Hepatocyte (in vitro differentiated cells): ENCODE measurements at regions not wholly inside any gene's neighbourhood (a gene's known extent, or its start where the extent isn't known, plus 50 kb on each side); places are given as distances from the start of the nearest gene placed in this dataset.

ENCODE experiments used
- DNase-seq: peaks from one replicate; pipeline ENCODE4 v3.0.0-alpha.2; 2016; ENCODE audit warnings: low spot score
- H2AFZ ChIP-seq: fragments of 200-600 bp; sonication (generic); 2 replicates; pipeline ENCODE4 v1.6.0; 2016; ENCODE audit warnings: antibody characterized with exemption, mild to moderate bottlenecking
- H3K27ac ChIP-seq: fragments of 200-600 bp; sonication (generic); 2 replicates; pipeline ENCODE4 v1.5.1; 2016; ENCODE audit warnings: mild to moderate bottlenecking
- H3K27me3 ChIP-seq: fragments of 200-600 bp; sonication (generic); 2 replicates; pipeline ENCODE4 v1.6.1; 2016
- H3K36me3 ChIP-seq: fragments of 200-600 bp; sonication (generic); replicated peaks from 2 replicates; pipeline ENCODE4 v1.5.1; 2016; ENCODE audit warnings: low read depth; ENCODE audit not compliant: insufficient read depth
- H3K4me1 ChIP-seq: fragments of 200-600 bp; sonication (generic); 2 replicates; pipeline ENCODE4 v1.5.1; 2016; ENCODE audit warnings: mild to moderate bottlenecking, moderate library complexity; ENCODE audit not compliant: insufficient read depth
- H3K4me2 ChIP-seq: fragments of 200-600 bp; sonication (generic); 2 replicates; pipeline ENCODE4 v1.6.0; 2016
- H3K4me3 ChIP-seq: fragments of 200-600 bp; sonication (generic); 2 replicates; pipeline ENCODE4 v1.5.1; 2016; ENCODE audit warnings: mild to moderate bottlenecking
- H3K79me2 ChIP-seq: fragments of 200-600 bp; sonication (generic); 2 replicates; pipeline ENCODE4 v1.6.0; 2017; ENCODE audit warnings: mild to moderate bottlenecking
- H3K9me2 ChIP-seq: fragments of 200-600 bp; sonication (generic); replicated peaks from 2 replicates; pipeline ENCODE4 v1.6.0; 2017; ENCODE audit warnings: mild to moderate bottlenecking; ENCODE audit not compliant: insufficient read depth
- H3K9me3 ChIP-seq: fragments of 200-600 bp; sonication (generic); 2 replicates; pipeline ENCODE4 v1.5.1; 2016; ENCODE audit warnings: low read depth, mild to moderate bottlenecking
- H4K20me1 ChIP-seq: fragments of 200-600 bp; sonication (generic); 2 replicates; pipeline ENCODE4 v1.6.0; 2016; ENCODE audit warnings: mild to moderate bottlenecking; ENCODE audit not compliant: insufficient read depth, poor library complexity, severe bottlenecking
- EZH2 ChIP-seq: fragments of 200-600 bp; sonication (generic); IDR thresholded peaks from 2 replicates; pipeline ENCODE4 v1.6.1; 2016; ENCODE audit warnings: antibody characterized with exemption, mild to moderate bottlenecking, borderline replicate concordance
- EZH2phosphoT487 ChIP-seq: fragments of 200-600 bp; sonication (generic); IDR thresholded peaks from one replicate; pipeline ENCODE4 v1.6.1; 2018; ENCODE audit warnings: antibody characterized with exemption, mild to moderate bottlenecking, low read depth, moderate library complexity; ENCODE audit not compliant: unreplicated experiment, severe bottlenecking
- WGBS: methylation state at CpG from one replicate; pipeline ENCODE4 v1.1.6; 2016; ENCODE audit warnings: low lambda C conversion rate; ENCODE audit errors: missing lambda C conversion rate; 5-methylcytosine and 5-hydroxymethylcytosine counted together
- TF ChIP-seq, protein P1 (sequence below): fragments of 200-600 bp; sonication (generic); IDR thresholded peaks from 2 replicates; pipeline ENCODE4 v1.5.1; 2016; ENCODE audit warnings: antibody characterized with exemption, mild to moderate bottlenecking; ENCODE audit not compliant: poor library complexity

DNA sequence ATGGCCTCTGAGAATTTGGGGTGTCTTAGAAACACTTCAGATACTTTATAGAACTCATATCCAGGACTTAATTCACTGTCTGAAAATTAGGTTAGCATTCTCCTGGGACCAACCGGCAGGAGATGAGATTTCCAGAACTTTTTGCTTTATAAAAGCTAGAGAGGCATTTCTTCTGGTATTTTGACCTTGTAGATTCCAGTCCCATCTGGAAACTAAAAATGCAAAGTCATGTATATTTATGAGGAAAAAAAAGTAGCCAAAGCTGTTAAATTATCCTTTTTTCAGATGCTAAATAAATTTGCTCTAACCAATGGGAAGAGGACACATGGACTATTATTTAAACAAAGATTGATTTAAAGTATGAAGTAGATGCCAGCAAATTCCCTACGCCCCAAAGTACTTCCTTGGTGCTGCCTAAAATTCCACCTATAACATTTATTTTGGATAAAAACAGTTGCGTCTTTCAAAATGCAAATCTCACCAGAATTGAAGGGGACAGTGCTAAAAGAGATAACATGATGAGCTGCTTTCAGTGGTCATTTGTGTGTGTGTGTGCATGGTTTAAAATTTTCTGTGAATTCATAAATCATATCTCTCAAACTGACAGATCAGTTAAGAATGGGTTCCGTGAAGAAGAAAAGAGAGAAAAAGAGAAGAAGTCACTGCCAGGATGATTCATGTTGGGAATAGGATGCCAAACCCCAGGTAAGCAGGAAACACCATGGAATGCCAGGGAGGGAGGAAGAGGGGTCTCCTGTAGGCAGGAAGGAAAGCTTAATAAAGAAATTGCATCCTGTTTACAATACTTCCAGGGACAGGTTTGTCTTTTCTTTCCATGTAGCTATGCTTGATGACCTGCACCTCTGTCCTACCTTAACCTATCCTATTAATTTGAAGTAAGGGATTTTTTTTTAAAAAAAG lies 97.7 kb upstream of the RGS6 start:
- Histone ChIP-seq H3K9me3 (no peaks in the 10 kb centered on the region), H3K4me3 (no peak overlapping the region), H3K27ac (no peak overlapping the region), H2AFZ (no peak overlapping the region), H3K79me2 (no peaks in the 10 kb centered on the region), H4K20me1 (no peaks in the 10 kb centered on the region), H3K4me1 (no peaks in the 10 kb centered on the region), H3K27me3 (no peaks in the 10 kb centered on the region), H3K36me3 (no peaks in the 10 kb centered on the region), H3K9me2 (no peaks in the 10 kb centered on the region), H3K4me2 (no peak overlapping the region)
- TF ChIP-seq EZH2phosphoT487 (no peak), EZH2 (no peak)
- TF ChIP-seq, protein P1, sequence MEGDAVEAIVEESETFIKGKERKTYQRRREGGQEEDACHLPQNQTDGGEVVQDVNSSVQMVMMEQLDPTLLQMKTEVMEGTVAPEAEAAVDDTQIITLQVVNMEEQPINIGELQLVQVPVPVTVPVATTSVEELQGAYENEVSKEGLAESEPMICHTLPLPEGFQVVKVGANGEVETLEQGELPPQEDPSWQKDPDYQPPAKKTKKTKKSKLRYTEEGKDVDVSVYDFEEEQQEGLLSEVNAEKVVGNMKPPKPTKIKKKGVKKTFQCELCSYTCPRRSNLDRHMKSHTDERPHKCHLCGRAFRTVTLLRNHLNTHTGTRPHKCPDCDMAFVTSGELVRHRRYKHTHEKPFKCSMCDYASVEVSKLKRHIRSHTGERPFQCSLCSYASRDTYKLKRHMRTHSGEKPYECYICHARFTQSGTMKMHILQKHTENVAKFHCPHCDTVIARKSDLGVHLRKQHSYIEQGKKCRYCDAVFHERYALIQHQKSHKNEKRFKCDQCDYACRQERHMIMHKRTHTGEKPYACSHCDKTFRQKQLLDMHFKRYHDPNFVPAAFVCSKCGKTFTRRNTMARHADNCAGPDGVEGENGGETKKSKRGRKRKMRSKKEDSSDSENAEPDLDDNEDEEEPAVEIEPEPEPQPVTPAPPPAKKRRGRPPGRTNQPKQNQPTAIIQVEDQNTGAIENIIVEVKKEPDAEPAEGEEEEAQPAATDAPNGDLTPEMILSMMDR = no peak
- 89% methylated on average over 4 of the region's 4 CpGs for WGBS
- DNase-seq = no peak

DNA sequence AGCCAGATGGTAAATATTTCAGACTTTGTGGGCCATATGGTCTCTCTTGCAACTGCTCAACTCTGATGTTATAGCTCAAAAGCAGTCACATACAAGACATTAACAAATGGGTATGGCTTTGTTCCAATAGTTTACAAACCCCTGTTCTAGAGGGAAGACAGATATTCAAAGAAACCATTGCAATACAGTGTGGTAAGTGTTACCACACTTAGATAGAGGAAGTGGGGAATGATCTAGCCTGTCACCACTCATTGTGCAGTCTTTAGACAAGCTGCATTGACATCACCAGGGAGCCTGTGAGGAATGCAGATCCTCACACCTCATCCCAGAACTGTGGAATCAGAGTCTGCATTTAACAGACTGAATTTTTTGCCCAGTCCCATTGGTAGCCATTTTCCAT lies 80.0 kb upstream of the RGS6 start:
- no peak overlapping the region for H3K27ac ChIP-seq
- H2AFZ ChIP-seq = no peak overlapping the region
- H3K79me2 ChIP-seq = no peaks in the 10 kb centered on the region
- H3K9me3 ChIP-seq = no peaks in the 10 kb centered on the region
- H3K9me2 ChIP-seq = no peaks in the 10 kb centered on the region
- TF ChIP-seq EZH2phosphoT487 = no peak
- TF ChIP-seq EZH2 = no peak
- TF ChIP-seq, protein P1 = no peak
- H3K4me3 ChIP-seq = no peak overlapping the region
- no peaks in the 10 kb centered on the region for H4K20me1 ChIP-seq
- H3K4me2 ChIP-seq = no peak overlapping the region
- no peaks in the 10 kb centered on the region for H3K36me3 ChIP-seq
- DNase-seq = no peak
- H3K4me1 ChIP-seq = no peaks in the 10 kb centered on the region
- no peaks in the 10 kb centered on the region for H3K27me3 ChIP-seq

DNA sequence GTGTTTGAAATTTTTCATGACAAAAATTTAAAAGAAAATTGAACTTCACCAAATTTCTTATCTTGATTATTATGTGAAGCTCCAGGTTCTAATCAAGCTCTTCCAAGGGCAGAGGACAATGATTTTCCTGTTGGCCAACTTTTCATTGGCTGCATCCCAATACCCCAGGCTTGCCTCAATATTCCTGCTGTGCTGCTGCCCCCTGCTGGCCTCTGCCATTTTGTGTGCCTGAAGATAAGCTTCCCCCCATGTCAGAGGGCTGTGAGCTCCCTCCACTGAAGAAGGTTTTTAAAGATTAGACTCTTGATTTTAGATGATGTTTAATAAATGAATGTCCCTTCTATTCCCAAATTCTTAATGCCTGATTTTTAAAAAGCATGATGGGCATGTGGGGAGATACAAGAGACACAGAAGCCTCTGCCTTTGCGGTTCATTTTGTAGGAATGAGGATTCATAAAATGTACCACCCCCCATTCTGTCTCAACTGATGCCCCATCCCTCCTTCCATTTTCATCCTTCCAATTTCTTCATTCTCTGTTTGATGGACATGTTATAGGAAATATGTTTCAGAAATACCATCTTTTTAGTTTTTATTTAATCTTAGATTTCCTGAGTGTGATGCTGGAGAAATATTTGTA lies 76.7 kb upstream of the RGS6 start:
- Histone ChIP-seq H3K9me2 (no peaks in the 10 kb centered on the region), H3K36me3 (no peaks in the 10 kb centered on the region), H3K27ac (no peak overlapping the region), H3K79me2 (no peaks in the 10 kb centered on the region), H3K4me1 (no peaks in the 10 kb centered on the region), H3K27me3 (no peaks in the 10 kb centered on the region), H2AFZ (no peak overlapping the region), H4K20me1 (no peaks in the 10 kb centered on the region), H3K4me2 (no peak overlapping the region), H3K4me3 (no peak overlapping the region), H3K9me3 (no peaks in the 10 kb centered on the region)
- DNase-seq = peak; percentile 73
- 90% methylated on average over 1 of the region's 1 CpG for WGBS
- TF ChIP-seq, protein P1 = peak; percentile 60
- TF ChIP-seq EZH2phosphoT487 = no peak
